ENCODE measurements at regions not wholly inside any gene's neighbourhood (a gene's known extent, or its start where the extent isn't known, plus 50 kb on each side); places are given as distances from the start of the nearest gene placed in this dataset.
"Not testable (repeated sequence)": the region's sequence is repeated elsewhere in the genome, so short reads cannot be mapped to it uniquely, and the experiment has no call there.

DNA sequence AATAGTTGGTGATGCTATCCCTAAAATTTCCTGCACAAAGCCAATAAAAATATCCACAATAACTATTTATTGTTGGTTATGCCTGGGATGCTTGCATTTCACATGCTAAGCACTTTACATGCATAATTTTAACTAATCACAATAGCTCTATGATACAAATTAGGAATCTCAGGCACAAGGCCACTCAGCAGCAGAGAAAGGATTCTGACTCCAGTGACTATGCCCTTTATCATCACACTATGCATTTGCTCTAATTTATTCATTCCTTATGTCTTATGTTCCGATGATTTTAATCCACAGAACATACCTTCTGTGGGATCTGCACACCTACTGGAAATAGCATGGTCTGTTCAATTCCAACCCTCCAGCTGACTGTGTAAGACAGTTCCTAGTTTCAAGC, 476.1 kb downstream of the TMEM232 start:
- ATAC-seq (no peak), DNase-seq (ENCODE audit: low spot score in 2 of 2) (no peak)
- Mint-ChIP-seq H3K27ac (no peak overlapping the region), H3K9me3 (no peaks in the 10 kb centered on the region), H3K36me3 (no peaks in the 10 kb centered on the region)

DNA sequence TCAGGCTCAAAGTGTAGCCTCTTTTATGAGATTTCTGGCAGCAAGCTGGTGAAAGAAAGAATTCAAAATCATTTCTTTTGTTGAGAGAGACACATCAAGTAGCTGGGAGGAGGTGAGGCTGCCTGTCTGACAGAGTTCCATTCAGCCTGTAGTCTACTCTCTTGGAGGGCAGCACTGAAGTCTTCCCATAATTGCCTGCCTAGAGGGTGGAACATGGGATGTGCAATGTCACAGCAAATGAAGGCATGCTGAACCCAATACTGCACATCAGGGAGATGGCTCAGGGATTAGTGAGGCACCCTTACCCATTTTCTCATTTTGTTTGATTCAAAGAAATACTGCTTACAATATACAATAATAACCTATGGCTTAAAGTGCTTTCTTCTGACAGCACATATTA, 475.7 kb downstream of the TMEM232 start:
- DNase-seq (ENCODE audit: low spot score in 2 of 2) (no peak), ATAC-seq (no peak)
- Mint-ChIP-seq H3K9me3 (no peaks in the 10 kb centered on the region), H3K36me3 (no peaks in the 10 kb centered on the region), H3K27ac (no peak overlapping the region)

DNA sequence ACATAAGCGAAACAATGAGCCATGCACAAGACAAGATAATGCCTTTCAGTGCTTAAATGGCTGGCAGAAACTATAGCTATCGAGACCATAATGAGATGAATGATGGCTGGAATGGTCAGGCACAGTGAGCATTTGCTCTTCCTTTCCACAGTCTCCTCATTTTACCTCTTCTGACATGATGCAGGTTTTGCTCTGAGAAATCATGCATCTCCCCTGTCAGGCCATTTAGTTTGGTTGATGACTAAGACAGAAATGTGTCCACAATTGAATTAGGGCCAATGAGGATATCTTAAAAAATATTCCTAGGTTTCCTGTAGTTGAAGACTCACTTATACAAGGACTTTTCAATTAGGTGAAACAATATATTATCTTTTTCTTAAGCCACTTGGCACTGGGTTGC, 475.1 kb downstream of the TMEM232 start:
- DNase-seq (ENCODE audit: low spot score in 2 of 2) (no peak), ATAC-seq (no peak)
- no peaks in the 10 kb centered on the region for H3K9me3 Mint-ChIP-seq
- H3K27ac Mint-ChIP-seq: no peak overlapping the region
- no peaks in the 10 kb centered on the region for H3K36me3 Mint-ChIP-seq

DNA sequence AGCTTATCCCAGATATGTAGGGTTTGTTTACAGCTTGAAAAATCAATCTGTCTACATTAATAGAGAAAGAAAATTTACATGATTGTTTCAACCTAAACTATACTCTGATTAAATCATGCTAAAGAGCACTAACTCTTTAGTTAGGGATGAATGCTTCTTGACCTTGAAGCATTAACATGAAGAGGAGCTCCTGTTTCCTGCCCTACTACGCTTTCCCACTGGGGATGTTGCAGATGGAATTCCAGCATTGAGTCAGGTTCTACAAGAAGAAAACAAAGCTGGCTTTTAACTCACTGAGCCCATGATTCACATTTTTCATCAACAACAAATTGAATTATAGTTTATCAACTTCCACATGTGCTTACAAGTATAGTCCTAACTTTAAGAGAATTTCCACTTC, 471.3 kb downstream of the TMEM232 start:
- ATAC-seq (no peak), DNase-seq (ENCODE audit: low spot score in 2 of 2) (no peak)
- H3K36me3 Mint-ChIP-seq: no peaks in the 10 kb centered on the region
- no peaks in the 10 kb centered on the region for H3K9me3 Mint-ChIP-seq
- H3K27ac Mint-ChIP-seq: no peak overlapping the region

DNA sequence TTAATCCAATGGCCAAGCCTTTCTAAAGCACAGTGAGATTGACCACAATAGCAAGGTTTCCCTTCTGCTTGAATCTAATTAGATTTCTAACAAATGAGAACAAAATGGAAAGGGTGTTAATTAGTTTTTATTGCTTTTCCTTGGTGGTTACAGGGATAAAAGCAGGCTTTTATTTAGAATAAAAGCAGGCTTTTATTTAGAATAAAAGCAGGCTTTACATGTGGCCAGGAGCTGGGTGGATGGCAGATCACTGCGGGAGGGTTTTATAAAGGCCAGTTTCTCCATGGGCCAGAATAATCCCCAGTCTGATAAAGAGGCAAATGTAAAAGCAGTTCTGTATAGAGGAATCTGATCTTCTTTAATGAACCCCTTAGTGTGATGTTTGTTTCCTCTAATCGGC, 470.2 kb downstream of the TMEM232 start:
- DNase-seq (ENCODE audit: low spot score in 2 of 2) (no peak), ATAC-seq (no peak)
- Mint-ChIP-seq H3K36me3 (no peaks in the 10 kb centered on the region), H3K27ac (no peak overlapping the region), H3K9me3 (no peaks in the 10 kb centered on the region)

DNA sequence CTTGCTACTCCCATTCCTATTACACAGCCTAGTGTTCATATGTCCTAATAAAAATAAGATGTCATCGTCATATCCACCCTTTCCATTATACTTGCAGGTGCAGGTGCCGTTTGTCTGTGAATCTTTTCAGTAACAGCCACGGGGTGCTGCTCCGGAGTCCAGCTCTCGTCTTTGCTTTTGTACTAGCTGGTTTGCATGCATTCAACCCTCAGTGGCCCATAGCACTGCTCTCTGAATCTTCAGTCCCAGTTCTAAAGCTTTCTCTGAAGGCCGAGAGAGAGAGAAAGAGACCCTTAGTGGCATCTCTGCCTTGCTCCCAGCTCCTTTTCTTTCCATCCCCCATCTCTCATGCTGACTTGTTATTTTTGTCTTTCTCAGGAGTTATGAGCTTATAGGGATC, 468.5 kb downstream of the TMEM232 start:
- Mint-ChIP-seq H3K36me3 (no peaks in the 10 kb centered on the region), H3K27ac (no peak overlapping the region)
- no peak for ATAC-seq

DNA sequence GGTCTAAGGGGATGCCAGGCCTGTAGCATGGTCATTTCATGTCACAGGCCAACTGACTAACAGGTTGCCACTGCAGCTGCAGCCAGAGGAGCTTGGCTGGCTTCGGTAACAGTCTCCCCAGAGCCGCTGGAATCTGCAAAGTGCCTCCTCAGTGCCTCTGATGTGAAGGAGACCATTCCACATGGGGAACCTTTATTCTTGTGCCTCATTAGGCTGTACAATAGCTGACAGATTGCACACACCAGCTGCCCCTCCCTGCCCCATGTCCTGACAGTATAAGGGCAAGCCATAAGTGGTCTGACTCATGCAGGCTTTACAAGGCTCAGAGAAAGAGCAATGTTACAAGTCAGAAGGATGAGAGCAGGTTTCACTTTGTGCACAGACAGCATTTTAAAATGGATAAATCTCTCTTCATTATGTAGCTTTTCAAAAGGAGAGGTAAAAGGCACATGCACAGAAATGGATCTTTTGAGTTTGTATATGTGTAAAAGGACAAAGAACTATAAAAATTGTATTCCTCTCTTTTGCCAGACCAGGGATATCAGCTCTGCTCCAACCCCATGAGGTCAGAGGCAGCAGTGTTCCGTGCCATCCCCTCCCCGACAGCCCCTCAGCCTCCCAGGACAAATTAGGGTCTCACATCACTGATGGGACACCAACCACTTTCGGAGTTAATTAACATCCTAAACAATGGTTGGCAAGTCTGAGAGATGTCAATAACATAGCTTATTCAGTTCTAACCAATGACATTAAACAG, 467.8 kb downstream of the TMEM232 start:
- DNase-seq (ENCODE audit: low spot score in 2 of 2) (no peak), ATAC-seq (no peak)
- Mint-ChIP-seq H3K36me3 (no peaks in the 10 kb centered on the region), H3K9me3 (no peaks in the 10 kb centered on the region), H3K27ac (no peak overlapping the region)

More for the DNA sequence above, 468.5 kb downstream of the TMEM232 start:
- no peak for DNase-seq (ENCODE audit: low spot score in 2 of 2)
- H3K9me3 Mint-ChIP-seq: no peaks in the 10 kb centered on the region

DNA sequence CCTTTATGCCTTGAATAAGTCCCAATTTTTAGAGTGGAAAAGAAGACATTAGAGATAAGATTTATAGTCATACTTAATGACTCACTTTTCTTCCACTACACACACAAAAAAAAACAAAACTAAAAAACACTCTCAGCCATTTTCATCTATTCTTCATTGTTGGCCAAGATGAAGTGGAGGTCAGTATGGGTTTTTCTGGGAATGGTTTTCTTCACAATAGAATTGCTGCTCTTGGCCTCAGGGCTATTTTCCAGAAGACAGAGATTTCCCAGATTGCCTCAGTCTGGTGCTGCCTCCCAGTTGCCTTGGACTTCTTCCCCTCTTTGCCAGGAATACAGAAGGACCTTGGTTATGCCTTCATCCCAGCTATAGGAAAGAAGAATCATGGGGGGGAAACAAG, 463.7 kb downstream of the TMEM232 start:
- Mint-ChIP-seq H3K36me3 (no peaks in the 10 kb centered on the region), H3K9me3 (no peaks in the 10 kb centered on the region), H3K27ac (no peak overlapping the region)
- ATAC-seq: no peak
- no peak for DNase-seq (ENCODE audit: low spot score in 2 of 2)

DNA sequence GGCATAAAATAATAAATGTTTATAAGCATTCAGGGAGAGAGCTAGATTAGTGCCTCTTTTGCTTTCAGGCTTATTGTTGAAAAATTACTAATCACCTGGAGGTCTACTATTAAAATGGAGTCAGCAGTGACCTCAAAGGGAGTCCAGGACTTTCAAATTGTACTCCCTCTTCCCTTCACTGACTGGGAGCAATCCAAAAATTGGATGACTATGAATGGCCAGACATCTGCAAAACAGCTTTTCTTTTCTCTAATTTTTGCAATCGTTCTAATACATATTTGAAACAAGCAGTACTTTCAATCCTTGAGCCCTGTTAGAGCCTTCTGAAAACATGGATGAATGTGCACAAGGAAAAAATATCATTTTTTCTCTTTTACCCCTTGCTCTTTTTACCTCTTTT, 461.8 kb downstream of the TMEM232 start:
- Mint-ChIP-seq H3K9me3 (no peaks in the 10 kb centered on the region), H3K36me3 (no peaks in the 10 kb centered on the region), H3K27ac (no peak overlapping the region)
- DNase-seq (ENCODE audit: low spot score in 2 of 2) (no peak), ATAC-seq (no peak)

DNA sequence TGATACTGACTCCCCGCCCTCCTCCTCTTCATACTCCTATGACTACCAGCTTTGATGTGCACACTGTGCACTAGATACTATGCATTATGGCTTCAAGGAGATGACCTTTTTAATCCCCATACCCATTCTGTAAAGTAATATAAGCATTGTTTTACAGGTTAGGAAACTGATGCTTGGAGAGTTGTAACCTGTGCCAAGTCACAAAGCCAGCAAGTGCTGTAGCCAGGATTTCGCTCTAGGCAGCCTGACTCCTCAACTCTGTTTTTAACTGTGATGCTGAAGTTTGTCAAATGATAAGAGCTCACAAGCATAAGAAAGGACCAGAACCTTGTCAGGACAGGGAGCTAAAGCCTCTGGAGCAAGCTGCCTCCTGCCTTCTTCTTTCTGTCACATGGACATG, 461.3 kb downstream of the TMEM232 start:
- ATAC-seq (no peak), DNase-seq (ENCODE audit: low spot score in 2 of 2) (no peak)
- H3K27ac Mint-ChIP-seq: no peak overlapping the region
- no peaks in the 10 kb centered on the region for H3K36me3 Mint-ChIP-seq
- no peaks in the 10 kb centered on the region for H3K9me3 Mint-ChIP-seq

DNA sequence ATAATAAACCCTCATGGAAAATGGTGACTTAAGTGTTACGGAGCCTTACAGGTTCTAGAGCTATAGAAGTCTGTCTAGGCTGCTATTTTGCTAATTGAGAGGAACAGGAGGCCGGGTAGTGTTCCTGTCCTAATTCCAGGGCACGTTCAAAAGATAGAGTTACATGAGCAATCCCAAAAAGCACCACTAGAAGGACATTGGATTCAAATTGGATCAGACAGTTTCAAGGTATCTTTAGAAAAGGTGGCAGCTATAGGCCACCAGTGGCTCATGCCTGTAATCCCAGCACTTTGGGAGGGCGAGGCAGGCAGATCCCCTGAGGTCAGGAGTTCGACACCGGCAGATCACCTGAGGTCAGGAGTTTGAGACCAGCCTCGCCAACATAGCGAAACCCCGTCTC, 458.8 kb downstream of the TMEM232 start:
- ATAC-seq (no peak), DNase-seq (ENCODE audit: low spot score in 2 of 2) (no peak)
- no peaks in the 10 kb centered on the region for H3K36me3 Mint-ChIP-seq
- no peaks in the 10 kb centered on the region for H3K9me3 Mint-ChIP-seq
- H3K27ac Mint-ChIP-seq: no peak overlapping the region

DNA sequence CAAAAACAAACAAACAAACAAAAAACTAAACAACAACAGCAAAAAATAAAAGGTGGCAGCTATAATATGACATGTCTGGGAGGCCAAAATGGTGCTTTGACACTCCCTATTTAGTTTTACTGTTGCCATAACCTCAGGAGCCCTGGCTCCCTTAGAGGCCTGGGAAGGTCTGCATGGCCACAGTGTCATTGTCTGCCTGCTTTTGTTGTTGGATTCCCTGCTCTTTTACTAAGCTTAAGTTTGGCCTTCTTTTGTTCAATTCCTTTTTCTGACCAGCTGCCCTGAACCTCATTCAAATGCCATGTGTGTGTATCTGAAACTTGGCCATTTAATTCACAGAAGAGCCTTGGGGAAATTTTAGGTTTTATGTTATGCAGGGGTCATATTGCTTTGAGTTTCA, 458.2 kb downstream of the TMEM232 start:
- no peak for ATAC-seq
- DNase-seq (ENCODE audit: low spot score in 2 of 2): no peak
- Mint-ChIP-seq H3K27ac (peak overlapping the region in 1 of 2 donors; percentile 30), H3K9me3 (no peaks in the 10 kb centered on the region), H3K36me3 (no peaks in the 10 kb centered on the region)

DNA sequence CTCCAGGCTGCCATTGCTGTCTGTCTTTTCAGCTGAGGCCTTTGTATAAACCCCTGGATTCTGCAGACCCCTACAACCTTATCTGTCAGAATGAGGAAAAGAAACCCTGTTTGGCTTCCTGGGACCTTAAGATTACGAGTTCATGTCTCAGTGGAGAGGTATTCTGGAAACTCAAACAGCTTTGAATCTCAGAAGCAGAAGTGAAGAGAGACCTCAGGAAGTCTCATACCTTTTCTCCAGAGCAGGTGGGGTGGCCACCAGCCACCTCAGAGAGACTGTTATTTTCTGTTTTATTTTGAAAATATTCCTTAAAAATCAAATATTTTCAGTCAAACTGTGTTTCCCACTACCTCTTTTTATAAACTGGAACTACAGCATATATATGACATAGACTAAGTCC, 457.5 kb downstream of the TMEM232 start:
- no peak overlapping the region for H3K27ac Mint-ChIP-seq
- ATAC-seq: no peak
- no peaks in the 10 kb centered on the region for H3K9me3 Mint-ChIP-seq
- H3K36me3 Mint-ChIP-seq: no peaks in the 10 kb centered on the region
- DNase-seq (ENCODE audit: low spot score in 2 of 2): no peak

DNA sequence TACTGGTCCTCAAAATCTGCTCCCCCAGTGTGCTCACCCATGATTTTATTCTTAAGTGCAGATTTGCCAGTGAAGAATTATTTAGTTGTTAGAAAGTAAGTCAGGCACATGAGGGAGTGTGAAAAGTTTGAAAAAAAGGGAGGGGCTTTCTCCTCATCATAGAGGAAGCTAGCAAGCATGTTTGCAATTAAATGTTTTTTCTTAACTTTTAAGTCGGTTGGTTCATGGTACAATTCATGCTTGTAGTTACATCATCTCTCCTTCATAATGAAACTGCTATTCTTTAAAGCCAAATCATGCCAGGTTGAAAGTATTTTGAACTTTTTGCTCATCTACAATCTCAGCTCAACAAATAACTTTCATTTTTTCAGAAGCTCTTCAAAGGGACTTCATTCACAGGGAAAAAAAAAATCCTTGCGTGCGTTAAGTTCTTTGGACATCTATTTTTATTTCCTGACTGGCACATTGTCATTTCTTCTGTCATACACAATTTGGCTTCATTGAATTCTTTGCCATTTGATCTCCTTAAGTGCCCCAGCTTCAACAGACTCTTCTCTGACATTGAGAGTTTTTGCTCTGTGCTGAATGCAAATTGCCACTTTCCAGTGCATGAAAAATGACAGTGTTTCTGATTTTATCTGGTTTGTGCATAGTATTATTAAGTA, 456.9 kb downstream of the TMEM232 start:
- Mint-ChIP-seq H3K9me3 (no peaks in the 10 kb centered on the region), H3K36me3 (no peaks in the 10 kb centered on the region)
- ATAC-seq: peak in 1 of 2 donors; percentile 61

DNA sequence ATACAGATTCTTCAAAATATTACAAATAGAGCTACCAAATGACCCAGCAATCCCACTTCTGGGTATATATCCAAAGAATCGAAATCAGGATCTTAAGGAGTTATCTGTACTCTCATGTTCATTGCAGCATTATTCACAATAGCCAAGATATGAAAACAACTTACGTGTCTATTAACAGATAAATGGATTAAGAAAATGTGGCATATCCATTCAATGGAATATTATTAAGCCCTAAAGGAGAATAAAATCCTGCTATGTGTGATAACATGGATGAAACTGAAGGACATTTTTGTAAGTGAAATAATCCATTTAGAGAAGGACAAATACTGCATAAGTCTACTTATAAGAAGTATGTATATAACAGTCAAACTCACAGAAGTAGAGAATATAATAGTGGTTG, 450.6 kb downstream of the TMEM232 start:
- Mint-ChIP-seq H3K36me3 (peaks cover 7 to 8% of the 10 kb centered on the region in 2 donors), H3K9me3 (peaks cover 4% of the 10 kb centered on the region in 2 donors), H3K27ac (no peak overlapping the region)
- no peak for ATAC-seq
- no peak for DNase-seq (ENCODE audit: low spot score in 2 of 2)

More for the DNA sequence above, 456.9 kb downstream of the TMEM232 start:
- no peak for DNase-seq (ENCODE audit: low spot score in 2 of 2)
- no peak overlapping the region for H3K27ac Mint-ChIP-seq

DNA sequence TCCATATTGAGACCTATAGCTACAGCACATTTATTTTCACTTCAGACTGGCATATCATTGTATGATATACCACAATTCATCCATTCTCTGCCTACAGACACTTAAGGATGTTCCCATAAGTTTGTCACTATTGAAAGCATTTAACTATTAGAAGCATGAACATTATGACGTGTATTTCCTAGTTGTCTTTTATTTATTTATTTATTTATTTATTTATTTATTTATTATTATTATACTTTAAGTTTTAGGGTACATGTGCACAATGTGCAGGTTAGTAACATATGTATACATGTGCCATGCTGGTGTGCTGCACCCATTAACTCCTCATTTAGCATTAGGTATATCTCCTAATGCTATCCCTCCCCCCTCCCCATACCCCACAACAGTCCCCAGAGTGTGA, 448.0 kb downstream of the TMEM232 start:
- peaks cover 30 to 32% of the 10 kb centered on the region in 2 donors for H3K36me3 Mint-ChIP-seq
- H3K9me3 Mint-ChIP-seq: peaks cover 23 to 26% of the 10 kb centered on the region in 2 donors
- ATAC-seq; DNase-seq (ENCODE audit: low spot score in 2 of 2); H3K27ac Mint-ChIP-seq: not testable (repeated sequence)

DNA sequence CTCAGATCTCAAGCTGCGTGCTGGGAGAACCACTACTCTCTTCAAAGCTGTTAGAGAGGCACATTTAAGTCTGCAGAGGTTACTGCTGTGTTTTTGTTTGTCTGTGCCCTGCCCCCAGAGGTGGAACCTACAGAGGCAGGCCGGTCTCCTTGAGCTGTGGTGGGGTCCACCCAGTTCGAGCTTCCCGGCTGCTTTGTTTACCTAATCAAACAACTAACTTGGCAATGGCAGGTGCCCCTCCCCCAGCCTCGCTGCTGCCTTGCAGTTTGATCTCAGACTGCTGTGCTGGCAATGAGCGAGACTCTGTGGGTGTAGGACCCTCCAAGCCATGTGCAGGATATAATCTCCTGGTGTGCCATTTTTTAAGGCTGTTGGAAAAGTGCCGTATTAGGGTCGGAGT, 442.4 kb downstream of the TMEM232 start:
- Mint-ChIP-seq H3K9me3 (peaks cover 27 to 30% of the 10 kb centered on the region in 2 donors), H3K36me3 (peaks cover 42 to 51% of the 10 kb centered on the region in 2 donors)
- not testable (repeated sequence) for ATAC-seq

More for the DNA sequence above, 442.4 kb downstream of the TMEM232 start:
- H3K27ac Mint-ChIP-seq; DNase-seq (ENCODE audit: low spot score in 2 of 2): not testable (repeated sequence)

All from activated naive CD4-positive, alpha-beta T cell treated with anti-CD3 and anti-CD28 coated beads, Interleukin-2, amount 50 U/mL, for 72 hours (primary cell).